H9 (cell line): ENCODE measurements at regions not wholly inside any gene's neighbourhood (a gene's known extent, or its start where the extent isn't known, plus 50 kb on each side); places are given as distances from the start of the nearest gene placed in this dataset.

ENCODE experiments used
- DNase-seq: peaks from one replicate; pipeline ENCODE4 v3.0.0-alpha.2; 2017
- H2AFZ ChIP-seq: one replicate; pipeline ENCODE4 v1.6.1; 2013; ENCODE audit warnings: mild to moderate bottlenecking, low read length, control low read depth, moderate library complexity
- H2AK5ac ChIP-seq: 2 replicates; pipeline ENCODE4 v1.6.1; 2013; ENCODE audit warnings: low read length, control low read depth, mixed read lengths; ENCODE audit not compliant: insufficient read length
- H2BK120ac ChIP-seq: one replicate; pipeline ENCODE4 v1.6.1; 2013; ENCODE audit warnings: low read depth, mild to moderate bottlenecking, low read length, control low read depth, inconsistent platforms; ENCODE audit not compliant: poor library complexity, severe bottlenecking
- H2BK12ac ChIP-seq: 2 replicates; pipeline ENCODE4 v1.6.1; 2013; ENCODE audit warnings: low read length, control low read depth, mixed read lengths, low read depth; ENCODE audit not compliant: insufficient read length
- H2BK15ac ChIP-seq: 2 replicates; pipeline ENCODE4 v1.6.1; 2013; ENCODE audit warnings: low read depth, low read length, control low read depth
- H2BK20ac ChIP-seq: one replicate; pipeline ENCODE4 v1.6.1; 2013; ENCODE audit warnings: low read depth, mild to moderate bottlenecking, low read length, control low read depth, inconsistent platforms; ENCODE audit not compliant: poor library complexity, severe bottlenecking
- H2BK5ac ChIP-seq: 2 replicates; pipeline ENCODE4 v1.6.1; 2013; ENCODE audit warnings: low read length, control low read depth, mixed read lengths; ENCODE audit not compliant: insufficient read length
- H3K14ac ChIP-seq: 2 replicates; pipeline ENCODE4 v1.6.1; 2013; ENCODE audit warnings: low read length, control low read depth; ENCODE audit not compliant: insufficient read depth
- H3K18ac ChIP-seq: 2 replicates; pipeline ENCODE4 v1.6.1; 2013; ENCODE audit warnings: low read depth, mild to moderate bottlenecking, mixed read lengths, low read length, control low read depth; ENCODE audit not compliant: insufficient read length
- H3K23ac ChIP-seq: 2 replicates; pipeline ENCODE4 v1.6.1; 2013; ENCODE audit warnings: low read length, control low read depth, mixed read lengths, low read depth; ENCODE audit not compliant: insufficient read length
- H3K23me2 ChIP-seq: 2 replicates; pipeline ENCODE4 v1.6.1; 2013; ENCODE audit warnings: low read depth, mild to moderate bottlenecking, mixed read lengths, low read length, control low read depth; ENCODE audit not compliant: insufficient read length, poor library complexity, severe bottlenecking
- H3K27ac ChIP-seq: 2 replicates; pipeline ENCODE4 v1.5.1; 2013; ENCODE audit warnings: low read length, control low read depth, mixed read lengths, low read depth; ENCODE audit not compliant: insufficient read length
- H3K27me3 ChIP-seq: 2 replicates; pipeline ENCODE4 v1.6.1; 2013; ENCODE audit warnings: low read length, control low read depth, inconsistent platforms; ENCODE audit not compliant: insufficient read depth
- H3K4ac ChIP-seq: 2 replicates; pipeline ENCODE4 v1.6.1; 2013; ENCODE audit warnings: low read depth, mild to moderate bottlenecking, control low read depth, inconsistent platforms, low read length, moderate library complexity
- H3K4me1 ChIP-seq: 2 replicates; pipeline ENCODE4 v1.6.1; 2013; ENCODE audit warnings: low read length, control low read depth, inconsistent platforms; ENCODE audit not compliant: insufficient read depth
- H3K4me2 ChIP-seq: 2 replicates; pipeline ENCODE4 v1.6.1; 2013; ENCODE audit warnings: low read length, control low read depth, mixed read lengths; ENCODE audit not compliant: insufficient read length, insufficient read depth
- H3K56ac ChIP-seq: 2 replicates; pipeline ENCODE4 v1.6.1; 2013; ENCODE audit warnings: low read depth, mild to moderate bottlenecking, mixed read lengths, low read length, control low read depth; ENCODE audit not compliant: insufficient read length
- H3K79me1 ChIP-seq: 2 replicates; pipeline ENCODE4 v1.6.1; 2013; ENCODE audit warnings: low read depth, mild to moderate bottlenecking, moderate library complexity, low read length, control low read depth, inconsistent platforms; ENCODE audit not compliant: insufficient read depth, poor library complexity, severe bottlenecking
- H3K79me2 ChIP-seq: 2 replicates; pipeline ENCODE4 v1.6.1; 2013; ENCODE audit warnings: low read length, control low read depth, inconsistent platforms; ENCODE audit not compliant: insufficient read depth
- H3K9ac ChIP-seq: 2 replicates; pipeline ENCODE4 v1.6.1; 2013; ENCODE audit warnings: low read length, control low read depth, mixed read lengths; ENCODE audit not compliant: insufficient read length; ENCODE audit errors: extremely low read depth
- H3K9me3 ChIP-seq: one replicate; pipeline ENCODE4 v1.6.1; 2013; ENCODE audit warnings: low read depth, low read length, inconsistent platforms; ENCODE audit not compliant: control insufficient read depth
- H3T11ph ChIP-seq: one replicate; pipeline ENCODE4 v1.6.1; 2013; ENCODE audit warnings: mild to moderate bottlenecking, low read length, control low read depth, inconsistent platforms
- H4K20me1 ChIP-seq: one replicate; pipeline ENCODE4 v1.6.1; 2013; ENCODE audit not compliant: control insufficient read depth, insufficient read length, insufficient read depth
- H4K5ac ChIP-seq: 2 replicates; pipeline ENCODE4 v1.6.1; 2013; ENCODE audit warnings: low read depth, mild to moderate bottlenecking, mixed read lengths, low read length, control low read depth; ENCODE audit not compliant: insufficient read length
- H4K8ac ChIP-seq: replicated peaks from 2 replicates; pipeline ENCODE4 v1.6.1; 2013; ENCODE audit warnings: low read length, control low read depth, mixed read lengths, low read depth; ENCODE audit not compliant: insufficient read length
- H4K91ac ChIP-seq: 2 replicates; pipeline ENCODE4 v1.6.1; 2013; ENCODE audit warnings: low read depth, mild to moderate bottlenecking, moderate library complexity, mixed read lengths, low read length, control low read depth; ENCODE audit not compliant: insufficient read length
- H3K27ac Mint-ChIP-seq, 3 experiments: 2 replicates in 2 of 3; 3 replicates in 1 of 3; pipeline ENCODE4 v1.8.0; 2020 to 2021; ENCODE audit warnings: mixed read lengths in 3 of 3, mild to moderate bottlenecking in 1 of 3, moderate library complexity in 1 of 3
- H3K27me3 Mint-ChIP-seq: 2 replicates; pipeline ENCODE4 v1.8.0; 2021; ENCODE audit warnings: low read depth, mild to moderate bottlenecking, moderate library complexity, mixed read lengths
- H3K36me3 Mint-ChIP-seq, 3 experiments: 2 replicates in 2 of 3; 3 replicates in 1 of 3; pipeline ENCODE4 v1.8.0; 2020 to 2021; ENCODE audit warnings: low read depth in 3 of 3, mixed read lengths in 3 of 3; ENCODE audit not compliant: insufficient read depth in 1 of 3
- H3K4me1 Mint-ChIP-seq, 2 experiments: 2 replicates each; pipeline ENCODE4 v1.8.0; 2020; ENCODE audit warnings: mixed read lengths in 2 of 2
- H3K4me3 Mint-ChIP-seq, 2 experiments: 2 replicates in 1 of 2; 3 replicates in 1 of 2; pipeline ENCODE4 v1.8.0; 2020 to 2021; ENCODE audit warnings: mild to moderate bottlenecking in 2 of 2, mixed read lengths in 2 of 2, moderate library complexity in 1 of 2
- H3K9me3 Mint-ChIP-seq, 2 experiments: 2 replicates in 1 of 2; 3 replicates in 1 of 2; pipeline ENCODE4 v1.8.0; 2020; ENCODE audit warnings: mild to moderate bottlenecking in 2 of 2, mixed read lengths in 2 of 2, moderate library complexity in 1 of 2
- CTCF ChIP-seq: fragments of 200-600 bp; sonication (generic); conservative IDR thresholded peaks from 3 replicates; pipeline ENCODE4 v1.8.0; 2021; ENCODE audit warnings: antibody characterized with exemption, mild to moderate bottlenecking
- WGBS: extraction: QIAGEN DNeasy Blood & Tissue Kit; methylation state at CpG from one replicate; pipeline ENCODE4 v1.1.7; 2013; ENCODE audit warnings: missing lambda C conversion rate, low lambda C conversion rate, mixed read lengths; ENCODE audit not compliant: insufficient read length; ENCODE audit errors: extremely low coverage; 5-methylcytosine and 5-hydroxymethylcytosine counted together

- H4K91ac ChIP-seq = no peak overlapping the region
Observed at GRCh38 chr14:34064349-34064748, 113.5 kb upstream of the EGLN3 start.

More at GRCh38 chr14:34064349-34064748, 113.5 kb upstream of the EGLN3 start:
- H2AK5ac ChIP-seq = no peak overlapping the region
- H2BK20ac ChIP-seq = no peak overlapping the region
- Mint-ChIP-seq H3K4me3 (no peak overlapping the region), H3K36me3 (no peaks in the 10 kb centered on the region), H3K4me1 (peaks cover 11 to 12% of the 10 kb centered on the region in 2 experiments), H3K27ac (no peak overlapping the region), H3K9me3 (no peaks in the 10 kb centered on the region; a peak in 1 of 5 replicates), H3K27me3 (peaks cover 23% of the 10 kb centered on the region)
- H2AFZ ChIP-seq = no peak overlapping the region
- no peaks in the 10 kb centered on the region for H3K79me1 ChIP-seq
- DNase-seq = no peak
- no peaks in the 10 kb centered on the region for H4K20me1 ChIP-seq
- H3K79me2 ChIP-seq = no peaks in the 10 kb centered on the region
- H3K18ac ChIP-seq = no peak overlapping the region
- no peak overlapping the region for H3K4me2 ChIP-seq
- no peak overlapping the region for H2BK12ac ChIP-seq
- no peak overlapping the region for H3K4ac ChIP-seq
- H4K8ac ChIP-seq = no peak overlapping the region
- H2BK15ac ChIP-seq = no peak overlapping the region
- no peak overlapping the region for H2BK5ac ChIP-seq
- H3K9ac ChIP-seq = no peak overlapping the region
- no peaks in the 10 kb centered on the region for H3K9me3 ChIP-seq
- no peak overlapping the region for H3K56ac ChIP-seq
- no peak overlapping the region for H3K27ac ChIP-seq
- H3K4me1 ChIP-seq = no peaks in the 10 kb centered on the region
- H4K5ac ChIP-seq = no peak overlapping the region
- peaks cover 6% of the 10 kb centered on the region for H3K23me2 ChIP-seq
- no peak overlapping the region for H2BK120ac ChIP-seq
- no peak for TF ChIP-seq CTCF
- H3T11ph ChIP-seq = no peak overlapping the region
- no peak overlapping the region for H3K14ac ChIP-seq
- H3K27me3 ChIP-seq = no peaks in the 10 kb centered on the region; the same call in 1 of the 2 replicates
- no peak overlapping the region for H3K23ac ChIP-seq
- WGBS = no CpG with 5 or more reads among the region's 4 CpGs
